ENCODE measurements at regions not wholly inside any gene's neighbourhood (a gene's known extent, or its start where the extent isn't known, plus 50 kb on each side); places are given as distances from the start of the nearest gene placed in this dataset.
A peak's percentile ranks its signal among the peaks of the same experiment; 100 is the strongest.

DNA sequence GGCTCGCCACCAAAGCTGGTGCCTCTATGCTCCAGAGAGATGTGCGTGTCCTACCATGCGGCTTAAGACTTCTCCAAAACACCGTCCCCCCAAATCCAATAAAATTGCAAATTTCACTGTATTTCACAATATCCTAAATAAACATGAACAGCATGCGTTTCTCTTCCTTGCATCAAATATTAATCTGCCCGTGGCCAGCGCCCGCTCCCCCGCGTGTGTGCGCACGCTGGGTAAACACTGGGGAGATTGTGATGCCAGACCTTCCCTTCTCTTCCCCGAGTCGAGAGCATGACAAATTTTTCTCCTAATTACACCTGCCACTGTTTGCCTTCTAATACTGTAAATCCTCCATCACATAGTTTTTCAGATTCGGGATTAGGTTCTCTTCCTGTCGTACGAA lies 148.1 kb downstream of the MRM1 start:
- no peak for DNase-seq (ENCODE audit: low read depth)
- H3K4me3 ChIP-seq (ENCODE audit: low read depth, low read length), result no peak overlapping the region
- TF ChIP-seq, protein P1, sequence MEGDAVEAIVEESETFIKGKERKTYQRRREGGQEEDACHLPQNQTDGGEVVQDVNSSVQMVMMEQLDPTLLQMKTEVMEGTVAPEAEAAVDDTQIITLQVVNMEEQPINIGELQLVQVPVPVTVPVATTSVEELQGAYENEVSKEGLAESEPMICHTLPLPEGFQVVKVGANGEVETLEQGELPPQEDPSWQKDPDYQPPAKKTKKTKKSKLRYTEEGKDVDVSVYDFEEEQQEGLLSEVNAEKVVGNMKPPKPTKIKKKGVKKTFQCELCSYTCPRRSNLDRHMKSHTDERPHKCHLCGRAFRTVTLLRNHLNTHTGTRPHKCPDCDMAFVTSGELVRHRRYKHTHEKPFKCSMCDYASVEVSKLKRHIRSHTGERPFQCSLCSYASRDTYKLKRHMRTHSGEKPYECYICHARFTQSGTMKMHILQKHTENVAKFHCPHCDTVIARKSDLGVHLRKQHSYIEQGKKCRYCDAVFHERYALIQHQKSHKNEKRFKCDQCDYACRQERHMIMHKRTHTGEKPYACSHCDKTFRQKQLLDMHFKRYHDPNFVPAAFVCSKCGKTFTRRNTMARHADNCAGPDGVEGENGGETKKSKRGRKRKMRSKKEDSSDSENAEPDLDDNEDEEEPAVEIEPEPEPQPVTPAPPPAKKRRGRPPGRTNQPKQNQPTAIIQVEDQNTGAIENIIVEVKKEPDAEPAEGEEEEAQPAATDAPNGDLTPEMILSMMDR (IDR thresholded peaks at IDR 0.05; ENCODE audit: insufficient read depth, low read depth, low read length), result no peak

DNA sequence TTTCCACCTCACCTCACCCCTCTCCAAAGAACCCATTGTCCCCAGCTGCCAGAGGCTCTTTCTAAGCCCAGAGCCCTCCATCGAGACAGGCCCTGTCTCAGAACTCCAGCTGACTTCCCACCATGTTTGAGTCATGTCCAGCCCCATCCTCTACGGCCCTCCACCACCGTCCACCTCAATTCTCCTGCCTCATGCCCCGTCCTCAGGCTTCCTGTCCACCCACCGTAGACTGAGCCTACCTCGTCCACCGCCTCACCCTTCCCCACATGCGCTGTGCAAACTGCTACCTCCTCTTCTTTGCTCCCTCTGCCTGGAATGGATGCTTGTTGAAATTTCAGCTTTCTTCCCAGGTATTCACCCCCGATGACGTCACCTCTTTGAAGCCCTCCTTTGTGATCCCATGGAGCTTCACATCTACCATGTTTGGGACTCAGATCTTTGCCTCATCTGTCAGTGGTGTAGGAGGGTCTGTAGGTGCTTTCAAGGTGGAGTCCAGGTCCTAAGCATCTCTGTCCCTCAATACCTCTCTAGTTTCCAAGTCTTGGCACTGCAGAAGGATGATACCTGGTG lies 149.0 kb downstream of the MRM1 start:
- TF ChIP-seq, protein P1 (IDR thresholded peaks at IDR 0.05; ENCODE audit: insufficient read depth, low read depth, low read length), result no peak

DNA sequence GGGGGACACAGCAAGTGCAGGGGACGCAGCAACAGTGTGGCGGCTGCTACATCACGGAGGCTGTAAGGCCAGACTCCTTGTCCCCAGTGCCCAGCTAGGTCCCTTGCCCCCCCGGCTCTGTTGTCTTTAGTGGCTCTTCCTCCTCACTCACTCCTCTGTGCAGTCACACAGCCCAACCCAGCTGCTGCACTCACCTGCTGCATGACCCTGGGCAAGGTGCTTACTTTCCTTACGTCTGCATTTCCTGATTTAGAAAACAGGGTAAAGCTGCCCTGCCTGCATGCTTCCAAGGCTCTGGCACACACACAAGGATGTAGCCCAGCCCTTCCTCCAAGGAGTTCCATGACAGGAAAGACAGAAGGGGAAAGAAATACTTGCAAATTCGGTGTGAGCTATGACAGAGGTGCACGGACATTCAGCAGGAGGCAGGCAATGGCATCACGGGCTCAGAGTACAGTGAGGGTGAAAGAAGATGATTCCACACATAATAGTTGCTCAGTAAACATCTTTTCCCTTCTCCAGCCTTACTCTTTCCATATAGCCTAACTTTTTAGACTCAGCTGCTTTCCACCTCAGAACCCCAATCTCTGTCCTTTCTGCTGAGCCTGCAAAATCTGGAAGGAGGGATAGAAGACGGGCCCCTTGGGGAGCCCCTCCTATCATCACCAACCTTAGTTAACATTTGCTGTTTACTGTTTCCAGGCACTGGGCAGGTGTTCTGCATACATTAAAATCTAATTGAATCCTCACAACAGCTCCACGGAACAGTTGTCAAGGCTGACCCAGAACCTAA lies 150.9 kb downstream of the MRM1 start:
- no peak overlapping the region for H3K4me3 ChIP-seq (ENCODE audit: low read depth, low read length)
- TF ChIP-seq, protein P1 (IDR thresholded peaks at IDR 0.05; ENCODE audit: insufficient read depth, low read depth, low read length), result no peak
- DNase-seq (ENCODE audit: low read depth), result no peak

More for the DNA sequence above, 149.0 kb downstream of the MRM1 start:
- no peak overlapping the region for H3K4me3 ChIP-seq (ENCODE audit: low read depth, low read length)
- no peak for DNase-seq (ENCODE audit: low read depth)

DNA sequence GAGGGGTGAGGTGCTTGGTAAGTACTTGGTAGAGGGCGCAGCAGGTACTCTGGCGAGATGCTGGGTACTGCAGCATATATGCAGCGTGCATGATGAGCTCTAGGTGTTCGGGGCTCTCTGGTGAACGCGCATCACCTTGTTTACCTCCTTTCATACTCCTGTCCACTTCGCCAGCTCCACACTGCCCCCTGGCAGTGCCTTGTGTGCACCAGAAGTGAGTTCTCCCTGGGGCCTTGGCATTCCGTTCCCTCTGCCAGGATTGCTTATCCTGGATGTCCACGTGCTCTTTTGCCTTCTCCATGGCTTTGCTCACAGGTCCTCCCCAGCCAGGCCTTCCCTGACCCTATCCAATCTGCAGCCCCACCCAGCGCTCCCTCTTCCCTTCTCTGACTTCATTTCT lies 154.2 kb downstream of the MRM1 start:
- no peak overlapping the region for H3K4me3 ChIP-seq (ENCODE audit: low read depth, low read length)
- TF ChIP-seq, protein P1 (IDR thresholded peaks at IDR 0.05; ENCODE audit: insufficient read depth, low read depth, low read length), result peak; percentile 41
- DNase-seq (ENCODE audit: low read depth), result no peak

DNA sequence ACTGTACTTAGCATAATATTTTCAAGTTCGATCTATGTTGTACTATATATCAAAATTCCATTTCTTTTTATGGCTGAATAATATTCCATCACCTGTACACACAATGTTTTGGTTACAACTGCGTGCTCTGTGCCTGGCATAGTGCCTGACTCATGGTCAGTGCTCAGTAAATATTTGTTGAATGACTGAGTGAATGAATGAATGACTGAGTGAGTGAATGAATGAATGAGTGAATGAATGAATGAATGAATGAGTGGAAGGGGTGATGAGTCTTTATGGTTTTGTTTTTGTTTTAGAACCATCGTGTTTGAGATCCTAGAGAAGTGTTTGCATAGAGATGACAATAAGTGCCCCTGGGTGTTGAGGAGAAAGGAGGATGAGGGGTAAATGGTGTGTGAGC lies 155.3 kb downstream of the MRM1 start:
- no peak for DNase-seq (ENCODE audit: low read depth)
- no peak overlapping the region for H3K4me3 ChIP-seq (ENCODE audit: low read depth, low read length)
- TF ChIP-seq, protein P1 (IDR thresholded peaks at IDR 0.05; ENCODE audit: insufficient read depth, low read depth, low read length), result no peak

DNA sequence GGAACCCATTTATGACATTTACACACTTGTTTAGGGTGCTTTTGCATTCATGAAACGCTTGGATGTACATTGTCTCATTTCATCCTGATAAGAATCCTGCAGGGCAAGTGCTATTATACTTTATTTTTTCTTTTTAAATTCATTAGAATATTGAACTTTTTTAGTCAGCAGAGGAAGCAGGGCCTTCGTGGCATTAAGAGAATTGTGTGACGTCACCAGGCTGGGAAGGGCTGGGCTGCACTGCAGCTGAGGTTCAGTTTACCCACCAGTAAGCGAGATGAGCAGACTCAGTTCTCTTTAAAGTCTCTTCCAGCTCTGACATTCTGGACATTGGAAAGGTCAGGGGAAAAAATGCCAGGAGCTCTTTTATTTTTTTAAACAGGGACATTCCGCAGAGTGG lies 159.0 kb downstream of the MRM1 start:
- TF ChIP-seq, protein P1 (IDR thresholded peaks at IDR 0.05; ENCODE audit: insufficient read depth, low read depth, low read length), result no peak
- DNase-seq (ENCODE audit: low read depth), result no peak
- no peak overlapping the region for H3K4me3 ChIP-seq (ENCODE audit: low read depth, low read length)
